SHP77 (cell line): ENCODE measurements at regions not wholly inside any gene's neighbourhood (a gene's known extent, or its start where the extent isn't known, plus 50 kb on each side); places are given as distances from the start of the nearest gene placed in this dataset.

ENCODE experiments used
- DNase-seq, 2 experiments: peaks; one replicate each; lab custom pipeline; 2025; lab: John Stamatoyannopoulos, UW

GRCh38 chr3:35849496-35849895 is 210.2 kb downstream of the ARPP21 start:
- no peak for DNase-seq

GRCh38 chr3:35849963-35850362 is 210.6 kb downstream of the ARPP21 start:
- DNase-seq, result no peak

- DNase-seq, result no peak
Measured at GRCh38 chr3:35857004-35857403, 217.7 kb downstream of the ARPP21 start.

- DNase-seq, result no peak
Measured at GRCh38 chr3:35862057-35862456, 222.7 kb downstream of the ARPP21 start.

GRCh38 chr3:35864871-35865270 is 225.5 kb downstream of the ARPP21 start:
- no peak for DNase-seq

- no peak for DNase-seq
Measured at GRCh38 chr3:35867791-35868190, 228.5 kb downstream of the ARPP21 start.

GRCh38 chr3:35871009-35871408 is 231.7 kb downstream of the ARPP21 start:
- no peak for DNase-seq

- no peak for DNase-seq
Measured at GRCh38 chr3:35883929-35884328, 244.6 kb downstream of the ARPP21 start.

- no peak for DNase-seq
Measured at GRCh38 chr3:35894735-35895134, 255.4 kb downstream of the ARPP21 start.

- no peak for DNase-seq
Measured at GRCh38 chr3:35899245-35899644, 259.9 kb downstream of the ARPP21 start.

- no peak for DNase-seq
Measured at GRCh38 chr3:35900079-35900478, 260.8 kb downstream of the ARPP21 start.

GRCh38 chr3:35908366-35909232 is 269.3 kb downstream of the ARPP21 start:
- DNase-seq, result peak; percentile 71 to 81

GRCh38 chr3:35919160-35919559 is 279.8 kb downstream of the ARPP21 start:
- no peak for DNase-seq

- DNase-seq, result no peak
Measured at GRCh38 chr3:35921718-35922117, 282.4 kb downstream of the ARPP21 start.

- DNase-seq, result peak; percentile 2 to 32
Measured at GRCh38 chr3:35924070-35924469, 284.7 kb downstream of the ARPP21 start.

- no peak for DNase-seq
Measured at GRCh38 chr3:35927441-35927840, 288.1 kb downstream of the ARPP21 start.

GRCh38 chr3:35929158-35929557 is 289.8 kb downstream of the ARPP21 start:
- no peak for DNase-seq

GRCh38 chr3:35931867-35932266 is 292.5 kb downstream of the ARPP21 start:
- no peak for DNase-seq

- peak; percentile 4 to 53 for DNase-seq
Measured at GRCh38 chr3:35932995-35933394, 293.7 kb downstream of the ARPP21 start.

- DNase-seq, result no peak
Measured at GRCh38 chr3:35936571-35936970, 297.2 kb downstream of the ARPP21 start.

- DNase-seq, result no peak
Measured at GRCh38 chr3:35944926-35945710, 305.8 kb downstream of the ARPP21 start.

GRCh38 chr3:35946121-35946853 is 307.0 kb downstream of the ARPP21 start:
- peak; percentile 11 to 51 for DNase-seq
